CD14-positive monocyte (primary cell): ENCODE measurements at regions not wholly inside any gene's neighbourhood (a gene's known extent, or its start where the extent isn't known, plus 50 kb on each side); places are given as distances from the start of the nearest gene placed in this dataset.

ENCODE experiments used
- DNase-seq, 3 donors: peaks; one replicate each; pipeline ENCODE4 v3.0.0-alpha.2; 2011 to 2022
- H2AFZ ChIP-seq: 2 replicates; pipeline ENCODE4 v1.6.0; 2012; ENCODE audit warnings: mild to moderate bottlenecking, low read depth, low read length, inconsistent platforms; ENCODE audit not compliant: insufficient read depth, poor library complexity, severe bottlenecking
- H3K27ac ChIP-seq, 2 donors: 1 replicate in 1 of 2; 2 replicates in 1 of 2; pipeline ENCODE4 v1.5.1; 2012 to 2013; ENCODE audit warnings: low read length in 2 of 2, control low read depth in 1 of 2, inconsistent platforms in 1 of 2, low read depth in 1 of 2, mild to moderate bottlenecking in 1 of 2
- H3K27me3 ChIP-seq, 2 donors: one replicate each; pipeline versions ENCODE4 v1.6.0 to v1.6.1; 2011 to 2013; ENCODE audit warnings: low read length in 2 of 2; ENCODE audit not compliant: control insufficient read depth in 2 of 2, insufficient read depth in 2 of 2
- H3K36me3 ChIP-seq, 2 donors: replicated peaks in 1 of 2; 1 replicate in 1 of 2; 2 replicates in 1 of 2; pipeline versions ENCODE4 v1.5.1 to v1.6.1; 2012 to 2013; ENCODE audit warnings: low read length in 2 of 2, control low read depth in 1 of 2, inconsistent platforms in 1 of 2, mild to moderate bottlenecking in 1 of 2; ENCODE audit not compliant: insufficient read depth in 2 of 2, control insufficient read depth in 1 of 2
- H3K4me1 ChIP-seq, 2 donors: 1 replicate in 1 of 2; 2 replicates in 1 of 2; pipeline versions ENCODE4 v1.5.1 to v1.6.1; 2012 to 2013; ENCODE audit warnings: low read length in 2 of 2, control low read depth in 1 of 2, inconsistent platforms in 1 of 2, mild to moderate bottlenecking in 1 of 2, moderate library complexity in 1 of 2; ENCODE audit not compliant: insufficient read depth in 2 of 2, control insufficient read depth in 1 of 2
- H3K4me2 ChIP-seq: replicated peaks from 2 replicates; pipeline ENCODE3; 2012; ENCODE audit warnings: low read length, moderate library complexity, mild to moderate bottlenecking; ENCODE audit not compliant: poor library complexity, severe bottlenecking; ENCODE audit errors: extremely low read depth
- H3K4me3 ChIP-seq, 3 experiments: fragments of 200-600 bp in 1 of 3; sonication (generic) in 1 of 3; replicated peaks in 1 of 3; 1 replicate in 2 of 3; 2 replicates in 1 of 3; pipeline ENCODE4 v1.5.1; 2011 to 2013; ENCODE audit warnings: low read length in 3 of 3, mild to moderate bottlenecking in 3 of 3, control low read depth in 2 of 3, low read depth in 2 of 3, inconsistent platforms in 1 of 3, moderate library complexity in 1 of 3
- H3K79me2 ChIP-seq: 2 replicates; pipeline ENCODE4 v1.6.0; 2012; ENCODE audit warnings: mild to moderate bottlenecking, control low read depth, inconsistent platforms, low read length, moderate library complexity; ENCODE audit not compliant: insufficient read depth
- H3K9ac ChIP-seq: 2 replicates; pipeline ENCODE4 v1.6.0; 2017; ENCODE audit warnings: low read length, mild to moderate bottlenecking; ENCODE audit not compliant: insufficient read depth, poor library complexity, severe bottlenecking
- H3K9me3 ChIP-seq, 2 donors: replicated peaks in 1 of 2; 1 replicate in 1 of 2; 2 replicates in 1 of 2; pipeline versions ENCODE4 v1.5.1 to v1.6.1; 2012 to 2013; ENCODE audit warnings: low read length in 2 of 2, control low read depth in 1 of 2; ENCODE audit not compliant: control insufficient read depth in 1 of 2, insufficient read depth in 1 of 2
- H4K20me1 ChIP-seq: 2 replicates; pipeline ENCODE4 v1.6.0; 2012; ENCODE audit warnings: mild to moderate bottlenecking, low read length, control low read depth, moderate library complexity; ENCODE audit not compliant: insufficient read depth
- H3K27ac Mint-ChIP-seq, 7 donors: one replicate each; pipeline ENCODE4 v1.8.0; 2020; ENCODE audit warnings: mild to moderate bottlenecking in 7 of 7, mixed read lengths in 7 of 7, moderate library complexity in 6 of 7, inconsistent platforms in 2 of 7
- H3K27me3 Mint-ChIP-seq, 3 donors: one replicate each; pipeline ENCODE4 v1.8.0; 2021 to 2022; ENCODE audit warnings: low read depth in 3 of 3, mild to moderate bottlenecking in 3 of 3, mixed read lengths in 3 of 3, moderate library complexity in 3 of 3, inconsistent platforms in 1 of 3
- H3K36me3 Mint-ChIP-seq, 2 donors: one replicate each; pipeline ENCODE4 v1.8.0; 2020; ENCODE audit warnings: mixed read lengths in 2 of 2, inconsistent platforms in 1 of 2, mild to moderate bottlenecking in 1 of 2
- H3K4me1 Mint-ChIP-seq: one replicate; pipeline ENCODE4 v1.8.0; 2020; ENCODE audit warnings: mild to moderate bottlenecking, mixed read lengths
- H3K4me3 Mint-ChIP-seq, 2 donors: one replicate each; pipeline ENCODE4 v1.8.0; 2020; ENCODE audit warnings: mild to moderate bottlenecking in 2 of 2, mixed read lengths in 2 of 2, moderate library complexity in 1 of 2
- H3K9me3 Mint-ChIP-seq, 7 donors: one replicate each; pipeline ENCODE4 v1.8.0; 2020 to 2022; ENCODE audit warnings: mixed read lengths in 7 of 7, mild to moderate bottlenecking in 6 of 7, moderate library complexity in 6 of 7, inconsistent platforms in 2 of 7
- whole genome bisulfite sequencing: methylation state at CpG from one replicate; pipeline ENCODE4 v1.1.5; 2013; ENCODE audit warnings: missing lambda C conversion rate; ENCODE audit not compliant: insufficient coverage; 5-methylcytosine and 5-hydroxymethylcytosine counted together
- intact Hi-C, 2 donors: fragments of 100-400 bp; cut with micrococcal nuclease; formaldehyde crosslinking; loops; one replicate each; pipeline versions ENCODE4 v1.15.0 to v1.15.1; 2023
- TF ChIP-seq, protein P1 (sequence below): fragments of 200-600 bp; IDR thresholded peaks from one replicate; pipeline ENCODE4 v1.8.0; 2022; ENCODE audit warnings: antibody characterized with exemption, mild to moderate bottlenecking

DNA sequence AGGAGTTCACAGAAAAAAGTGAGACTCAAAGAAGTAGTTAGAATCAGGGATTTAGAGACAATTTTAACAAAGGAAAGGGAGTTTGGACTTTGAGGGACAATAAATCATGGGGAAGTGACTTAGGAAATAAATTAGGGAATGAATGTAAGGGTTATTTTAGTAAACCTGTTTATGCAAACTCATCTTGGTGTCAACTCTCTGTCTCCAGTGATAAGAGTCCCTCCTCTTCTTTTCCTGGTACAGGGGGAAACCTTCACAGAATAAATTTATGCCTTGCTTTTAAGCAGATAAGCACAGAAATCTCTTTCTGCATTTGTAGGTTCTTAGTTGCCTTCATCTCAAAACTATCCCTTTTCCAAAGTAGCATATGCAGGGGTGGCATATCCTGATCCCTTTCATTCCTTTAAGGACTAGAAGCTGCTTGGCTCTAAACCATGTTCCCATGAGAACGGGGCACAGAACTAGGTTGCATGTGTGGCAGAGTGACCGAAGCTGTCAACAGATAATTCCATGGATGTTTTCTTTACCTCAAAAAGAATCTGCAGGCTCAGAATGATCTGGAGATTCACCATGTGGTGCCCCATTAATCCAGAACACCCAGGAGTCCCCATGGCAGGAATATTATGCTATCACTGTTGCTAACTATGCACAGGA, 155.4 kb downstream of the ZNF648 start:
- no peak overlapping the region for H3K4me3 Mint-ChIP-seq
- H3K27me3 ChIP-seq, result no peaks in the 10 kb centered on the region
- intact Hi-C loops, result no loop called here
- H3K4me2 ChIP-seq, result no peak overlapping the region
- peaks cover 2 to 8% (median 5%) of the 10 kb centered on the region in 3 donors for H3K27me3 Mint-ChIP-seq
- H3K36me3 ChIP-seq, result no peaks in the 10 kb centered on the region
- no peaks in the 10 kb centered on the region for H3K4me1 ChIP-seq
- H4K20me1 ChIP-seq, result no peaks in the 10 kb centered on the region
- H3K4me3 ChIP-seq, result no peak overlapping the region
- no peak overlapping the region for H3K27ac Mint-ChIP-seq
- H3K4me1 Mint-ChIP-seq, result no peaks in the 10 kb centered on the region
- no peaks in the 10 kb centered on the region for H3K36me3 Mint-ChIP-seq
- H3K79me2 ChIP-seq, result no peaks in the 10 kb centered on the region
- no peak overlapping the region for H3K27ac ChIP-seq
- H3K9ac ChIP-seq, result no peak overlapping the region
- H2AFZ ChIP-seq, result no peak overlapping the region
- no peaks in the 10 kb centered on the region for H3K9me3 ChIP-seq
- TF ChIP-seq, protein P1, sequence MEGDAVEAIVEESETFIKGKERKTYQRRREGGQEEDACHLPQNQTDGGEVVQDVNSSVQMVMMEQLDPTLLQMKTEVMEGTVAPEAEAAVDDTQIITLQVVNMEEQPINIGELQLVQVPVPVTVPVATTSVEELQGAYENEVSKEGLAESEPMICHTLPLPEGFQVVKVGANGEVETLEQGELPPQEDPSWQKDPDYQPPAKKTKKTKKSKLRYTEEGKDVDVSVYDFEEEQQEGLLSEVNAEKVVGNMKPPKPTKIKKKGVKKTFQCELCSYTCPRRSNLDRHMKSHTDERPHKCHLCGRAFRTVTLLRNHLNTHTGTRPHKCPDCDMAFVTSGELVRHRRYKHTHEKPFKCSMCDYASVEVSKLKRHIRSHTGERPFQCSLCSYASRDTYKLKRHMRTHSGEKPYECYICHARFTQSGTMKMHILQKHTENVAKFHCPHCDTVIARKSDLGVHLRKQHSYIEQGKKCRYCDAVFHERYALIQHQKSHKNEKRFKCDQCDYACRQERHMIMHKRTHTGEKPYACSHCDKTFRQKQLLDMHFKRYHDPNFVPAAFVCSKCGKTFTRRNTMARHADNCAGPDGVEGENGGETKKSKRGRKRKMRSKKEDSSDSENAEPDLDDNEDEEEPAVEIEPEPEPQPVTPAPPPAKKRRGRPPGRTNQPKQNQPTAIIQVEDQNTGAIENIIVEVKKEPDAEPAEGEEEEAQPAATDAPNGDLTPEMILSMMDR, result no peak
- no peak for DNase-seq
- peaks cover 0 to 6% (median 0%) of the 10 kb centered on the region in 7 donors for H3K9me3 Mint-ChIP-seq
- no CpG with 5 or more reads among the region's 2 CpGs for WGBS

DNA sequence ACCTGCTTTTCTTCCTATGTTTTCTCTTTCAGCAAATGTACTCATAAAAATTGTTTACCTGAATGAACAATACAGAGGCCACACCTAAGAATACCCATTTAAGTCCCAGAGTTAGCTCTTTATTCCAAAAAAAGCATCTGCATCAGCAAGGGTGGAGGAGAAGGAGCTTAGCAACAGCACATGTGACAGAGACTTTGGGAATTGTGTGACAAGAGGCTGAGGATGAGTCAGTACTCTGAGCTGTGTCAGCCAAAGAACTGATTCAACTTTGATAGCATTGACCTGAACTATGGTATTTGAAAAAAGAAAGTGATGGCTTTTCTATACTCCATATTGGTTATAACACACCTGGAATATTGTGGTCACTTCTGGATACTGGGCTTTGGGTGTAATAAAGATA, 162.7 kb downstream of the ZNF648 start:
- Histone ChIP-seq H3K27ac (no peak overlapping the region), H3K4me2 (no peak overlapping the region), H3K9ac (no peak overlapping the region), H4K20me1 (no peaks in the 10 kb centered on the region), H3K9me3 (no peaks in the 10 kb centered on the region), H3K4me1 (no peaks in the 10 kb centered on the region), H2AFZ (no peak overlapping the region), H3K36me3 (no peaks in the 10 kb centered on the region), H3K4me3 (no peak overlapping the region), H3K79me2 (no peaks in the 10 kb centered on the region), H3K27me3 (no peaks in the 10 kb centered on the region)
- intact Hi-C loops, result no loop called here
- Mint-ChIP-seq H3K4me1 (no peaks in the 10 kb centered on the region), H3K27ac (no peak overlapping the region), H3K36me3 (no peaks in the 10 kb centered on the region), H3K9me3 (peaks cover 0 to 2% (median 0%) of the 10 kb centered on the region in 7 donors), H3K27me3 (no peaks in the 10 kb centered on the region), H3K4me3 (no peak overlapping the region)
- DNase-seq, result no peak
- TF ChIP-seq, protein P1, result no peak
